KMS-11 (cell line): ENCODE measurements at regions not wholly inside any gene's neighbourhood (a gene's known extent, or its start where the extent isn't known, plus 50 kb on each side); places are given as distances from the start of the nearest gene placed in this dataset.
"Not testable (repeated sequence)": the region's sequence is repeated elsewhere in the genome, so short reads cannot be mapped to it uniquely, and the experiment has no call there.

Source experiments
- H2AFZ ChIP-seq: fragments of 200-600 bp; sonication (generic); 2 replicates; pipeline ENCODE4 v1.6.1; 2016; ENCODE audit warnings: antibody characterized with exemption, mixed run types, low read depth
- H3K27ac ChIP-seq: fragments of 200-600 bp; sonication (generic); 2 replicates; pipeline ENCODE4 v1.6.1; 2016; ENCODE audit warnings: mild to moderate bottlenecking, mixed run types
- H3K27me3 ChIP-seq: fragments of 200-600 bp; sonication (generic); 2 replicates; pipeline ENCODE4 v1.6.1; 2017; ENCODE audit warnings: mild to moderate bottlenecking, low read depth, mixed run types, moderate library complexity; ENCODE audit not compliant: insufficient read depth
- H3K36me3 ChIP-seq: fragments of 200-600 bp; sonication (generic); 2 replicates; pipeline ENCODE4 v1.6.1; 2017; ENCODE audit warnings: mild to moderate bottlenecking, mixed run types; ENCODE audit not compliant: insufficient read depth
- H3K4me1 ChIP-seq: fragments of 200-600 bp; sonication (generic); 2 replicates; pipeline ENCODE4 v1.6.1; 2016; ENCODE audit warnings: mild to moderate bottlenecking, low read depth, mixed run types; ENCODE audit not compliant: poor library complexity, severe bottlenecking
- H3K4me2 ChIP-seq: fragments of 200-600 bp; sonication (generic); 2 replicates; pipeline ENCODE4 v1.7.0; 2016; ENCODE audit warnings: mild to moderate bottlenecking, mixed run types
- H3K4me3 ChIP-seq: fragments of 200-600 bp; sonication (generic); IDR thresholded peaks from 2 replicates; pipeline ENCODE4 v1.6.1; 2017; ENCODE audit warnings: low read depth, low read length, mixed read lengths; ENCODE audit not compliant: insufficient read depth
- H3K79me2 ChIP-seq: fragments of 200-600 bp; sonication (generic); 2 replicates; pipeline ENCODE4 v1.6.1; 2016; ENCODE audit warnings: low read depth, mixed run types; ENCODE audit not compliant: insufficient read depth
- H3K9ac ChIP-seq: fragments of 200-600 bp; sonication (generic); 2 replicates; pipeline ENCODE4 v1.6.1; 2016; ENCODE audit warnings: mild to moderate bottlenecking, mixed run types
- H4K20me1 ChIP-seq: fragments of 200-600 bp; sonication (generic); 2 replicates; pipeline ENCODE4 v1.6.1; 2016; ENCODE audit warnings: mild to moderate bottlenecking, mixed run types; ENCODE audit not compliant: insufficient read depth
- CTCF ChIP-seq: fragments of 200-600 bp; sonication (generic); conservative IDR thresholded peaks from 2 replicates; pipeline ENCODE4 v1.6.1; 2017; ENCODE audit warnings: low read depth, mild to moderate bottlenecking, antibody characterized with exemption, low read length, moderate library complexity, mixed read lengths

- Histone ChIP-seq H4K20me1 (no peaks in the 10 kb centered on the region), H3K79me2 (no peaks in the 10 kb centered on the region), H3K36me3 (no peaks in the 10 kb centered on the region), H3K4me3 (no peak overlapping the region), H2AFZ (no peak overlapping the region), H3K9ac (no peak overlapping the region), H3K4me1 (no peaks in the 10 kb centered on the region), H3K4me2 (no peak overlapping the region), H3K27me3 (no peaks in the 10 kb centered on the region), H3K27ac (no peak overlapping the region)
- no peak for TF ChIP-seq CTCF
Observed at GRCh38 chr14:49036266-49036665, 549.9 kb downstream of the RPS29 start.

- Histone ChIP-seq H3K4me1 (no peaks in the 10 kb centered on the region), H3K36me3 (no peaks in the 10 kb centered on the region), H4K20me1 (no peaks in the 10 kb centered on the region), H3K27ac (no peak overlapping the region), H3K27me3 (no peaks in the 10 kb centered on the region), H2AFZ (no peak overlapping the region), H3K4me2 (no peak overlapping the region), H3K9ac (no peak overlapping the region), H3K79me2 (no peaks in the 10 kb centered on the region), H3K4me3 (no peak overlapping the region)
- no peak for TF ChIP-seq CTCF
Observed at GRCh38 chr14:49033131-49033530, 553.0 kb downstream of the RPS29 start.

GRCh38 chr14:49031710-49032109, 554.5 kb downstream of the RPS29 start:
- not testable (repeated sequence) for H4K20me1 ChIP-seq, H3K4me2 ChIP-seq, H3K36me3 ChIP-seq, H3K27ac ChIP-seq, H2AFZ ChIP-seq, H3K79me2 ChIP-seq, H3K9ac ChIP-seq, H3K4me3 ChIP-seq, H3K4me1 ChIP-seq, H3K27me3 ChIP-seq

GRCh38 chr14:49019467-49020115, 566.6 kb downstream of the RPS29 start:
- no peak overlapping the region for H3K9ac ChIP-seq
- H3K4me2 ChIP-seq = no peak overlapping the region
- no peak overlapping the region for H3K4me3 ChIP-seq

More at GRCh38 chr14:49019467-49020115, 566.6 kb downstream of the RPS29 start:
- Histone ChIP-seq H3K27me3 (no peaks in the 10 kb centered on the region), H3K79me2 (no peaks in the 10 kb centered on the region), H4K20me1 (no peaks in the 10 kb centered on the region), H2AFZ (no peak overlapping the region), H3K36me3 (no peaks in the 10 kb centered on the region), H3K27ac (no peak overlapping the region), H3K4me1 (no peaks in the 10 kb centered on the region)
- no peak for TF ChIP-seq CTCF
